ENCODE measurements at regions not wholly inside any gene's neighbourhood (a gene's known extent, or its start where the extent isn't known, plus 50 kb on each side); places are given as distances from the start of the nearest gene placed in this dataset.

DNA sequence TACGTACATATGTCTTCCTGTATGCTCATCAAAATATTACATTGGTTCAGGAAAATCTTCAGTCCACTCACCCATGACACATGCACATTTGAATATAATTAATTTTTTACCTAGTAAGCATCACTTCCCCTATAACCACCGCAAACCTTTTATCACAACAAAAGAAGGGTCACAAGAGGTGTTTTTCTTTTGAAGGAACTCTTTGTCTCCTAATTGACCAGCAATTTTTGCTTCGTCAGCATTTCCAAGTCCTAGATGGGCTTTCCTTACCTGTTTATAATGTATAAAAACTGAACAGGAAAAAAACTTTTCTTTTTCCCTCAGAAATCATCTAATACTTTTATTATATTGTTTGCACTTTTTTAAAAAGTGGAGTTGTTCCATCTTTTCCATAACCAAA, 631.3 kb downstream of the PLA2G4A start:
- TF ChIP-seq, protein P1, sequence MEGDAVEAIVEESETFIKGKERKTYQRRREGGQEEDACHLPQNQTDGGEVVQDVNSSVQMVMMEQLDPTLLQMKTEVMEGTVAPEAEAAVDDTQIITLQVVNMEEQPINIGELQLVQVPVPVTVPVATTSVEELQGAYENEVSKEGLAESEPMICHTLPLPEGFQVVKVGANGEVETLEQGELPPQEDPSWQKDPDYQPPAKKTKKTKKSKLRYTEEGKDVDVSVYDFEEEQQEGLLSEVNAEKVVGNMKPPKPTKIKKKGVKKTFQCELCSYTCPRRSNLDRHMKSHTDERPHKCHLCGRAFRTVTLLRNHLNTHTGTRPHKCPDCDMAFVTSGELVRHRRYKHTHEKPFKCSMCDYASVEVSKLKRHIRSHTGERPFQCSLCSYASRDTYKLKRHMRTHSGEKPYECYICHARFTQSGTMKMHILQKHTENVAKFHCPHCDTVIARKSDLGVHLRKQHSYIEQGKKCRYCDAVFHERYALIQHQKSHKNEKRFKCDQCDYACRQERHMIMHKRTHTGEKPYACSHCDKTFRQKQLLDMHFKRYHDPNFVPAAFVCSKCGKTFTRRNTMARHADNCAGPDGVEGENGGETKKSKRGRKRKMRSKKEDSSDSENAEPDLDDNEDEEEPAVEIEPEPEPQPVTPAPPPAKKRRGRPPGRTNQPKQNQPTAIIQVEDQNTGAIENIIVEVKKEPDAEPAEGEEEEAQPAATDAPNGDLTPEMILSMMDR (IDR thresholded peaks at IDR 0.05; ENCODE audit: low read length): no peak
- TF ChIP-seq EZH2phosphoT487 (IDR thresholded peaks at IDR 0.05; ENCODE audit: low read length) (no peak), EZH2 (optimal IDR thresholded peaks at IDR 0.05; ENCODE audit: low read depth, low read length) (no peak)

Data from MM.1S (cell line).